Sigmoid colon (tissue), 4 donors: ENCODE measurements at regions not wholly inside any gene's neighbourhood (a gene's known extent, or its start where the extent isn't known, plus 50 kb on each side); places are given as distances from the start of the nearest gene placed in this dataset.
"Not testable (repeated sequence)": the region's sequence is repeated elsewhere in the genome, so short reads cannot be mapped to it uniquely, and the experiment has no call there.

Experiments used
- CTCF ChIP-seq, 4 experiments: fragments of 450-650 bp in 3 of 4; fragments of 200-600 bp in 1 of 4; IDR thresholded peaks; one replicate each; pipeline ENCODE4 v1.5.1; 2016 to 2019; ENCODE audit warnings: antibody characterized with exemption in 4 of 4, mild to moderate bottlenecking in 3 of 4, moderate library complexity in 2 of 4
- EP300 ChIP-seq, 4 donors: sonication (generic); formaldehyde crosslinking; IDR thresholded peaks; one replicate each; pipeline ENCODE4 v1.6.1; 2017; ENCODE audit warnings: antibody characterized with exemption in 4 of 4
- POLR2A ChIP-seq, 2 donors: fragments of 450-650 bp; IDR thresholded peaks; one replicate each; pipeline ENCODE4 v1.6.1; 2016; ENCODE audit warnings: antibody characterized with exemption in 2 of 2, mild to moderate bottlenecking in 2 of 2, moderate library complexity in 2 of 2
- POLR2AphosphoS5 ChIP-seq, 4 donors: sonication (generic); formaldehyde crosslinking; IDR thresholded peaks; one replicate each; pipeline ENCODE4 v1.6.1; 2017; ENCODE audit warnings: antibody characterized with exemption in 4 of 4

DNA sequence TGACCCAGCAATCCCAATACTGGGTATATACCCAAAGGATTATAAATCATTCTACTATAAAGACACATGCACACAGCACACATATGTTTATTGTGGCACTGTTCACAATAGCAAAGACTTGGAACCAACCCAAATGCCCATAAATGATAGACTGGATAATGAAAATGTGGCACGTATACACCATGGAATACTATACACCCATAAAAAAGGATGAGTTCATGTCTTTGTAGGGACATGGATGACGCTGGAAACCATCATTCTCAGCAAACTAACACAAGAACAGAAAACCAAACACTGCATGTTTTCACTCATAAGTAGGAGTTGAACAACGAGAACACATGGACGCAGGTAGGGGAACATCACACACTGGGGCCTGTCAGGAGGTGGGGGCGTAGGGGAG is 159.3 kb upstream of the EXOC2 start:
- TF ChIP-seq CTCF, EP300, POLR2AphosphoS5, POLR2A (IDR thresholded peaks at IDR 0.05): not testable (repeated sequence)
